ENCODE measurements at regions not wholly inside any gene's neighbourhood (a gene's known extent, or its start where the extent isn't known, plus 50 kb on each side); places are given as distances from the start of the nearest gene placed in this dataset.

DNA sequence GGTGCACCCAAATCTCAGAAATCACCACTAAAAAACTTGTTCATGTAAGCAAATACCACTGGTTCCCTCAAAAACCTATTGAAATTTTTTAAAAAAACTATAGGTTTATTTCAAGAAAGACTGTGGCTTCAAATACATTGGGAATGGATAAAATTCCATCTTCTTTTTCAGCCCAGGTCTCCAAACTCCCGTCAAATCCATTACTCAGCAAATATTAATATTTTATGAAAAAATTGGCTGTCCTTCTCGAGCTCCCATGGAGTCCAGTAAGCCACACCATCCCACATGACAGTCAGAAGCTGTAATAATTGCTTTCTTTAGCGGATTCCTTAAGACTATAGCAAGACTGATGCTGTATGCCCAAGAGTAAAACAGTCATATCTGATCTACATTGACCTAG lies 204.4 kb upstream of the DOK6 start:
- H3K36me3 ChIP-seq (ENCODE audit: control insufficient read depth, insufficient read depth, low read length) = no peaks in the 10 kb centered on the region
- H2BK15ac ChIP-seq (replicated peaks; ENCODE audit: low read depth) = no peak overlapping the region
- no CpG with 5 or more reads among the region's 3 CpGs for WGBS (ENCODE audit: extremely low coverage, insufficient coverage, low lambda C conversion rate)

DNA sequence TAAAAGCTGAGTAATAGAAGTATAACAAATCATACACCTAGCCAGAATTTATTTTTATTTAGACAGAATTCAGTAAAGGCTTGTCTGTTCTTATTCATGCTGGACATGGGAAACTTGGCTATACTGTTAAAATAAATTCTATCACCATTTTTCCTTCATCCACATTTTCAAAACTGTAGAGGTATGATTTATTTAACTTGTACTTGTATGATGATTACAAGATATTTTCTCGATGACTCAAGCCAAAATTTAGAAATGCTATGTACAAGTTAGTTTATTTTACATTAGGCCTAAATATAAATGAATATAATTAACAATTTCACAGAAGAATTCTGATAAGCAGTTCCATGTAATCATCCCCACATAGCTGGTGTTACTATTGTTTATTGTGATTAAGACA lies 194.8 kb upstream of the DOK6 start:
- no peak overlapping the region for H2BK120ac ChIP-seq (ENCODE audit: low read depth, low read length)
- DNase-seq = no peak
- no peak overlapping the region for H2BK15ac ChIP-seq (replicated peaks; ENCODE audit: low read depth)
- no peak overlapping the region for H4K5ac ChIP-seq (ENCODE audit: low read length)
- no peak overlapping the region for H3K18ac ChIP-seq (ENCODE audit: low read length)
- WGBS (ENCODE audit: extremely low coverage, insufficient coverage, low lambda C conversion rate) = no CpG with 5 or more reads among the region's 1 CpG
- H3K4me1 ChIP-seq (ENCODE audit: control insufficient read depth, low read depth, low read length) = no peaks in the 10 kb centered on the region
- no peak overlapping the region for H2BK5ac ChIP-seq (ENCODE audit: low read length)
- H3K27me3 ChIP-seq (ENCODE audit: insufficient read depth, low read length, poor library complexity) = no peaks in the 10 kb centered on the region
- H3K23ac ChIP-seq (ENCODE audit: low read length) = no peak overlapping the region
- no peak overlapping the region for H3K27ac ChIP-seq (ENCODE audit: low read depth, low read length)
- no peak overlapping the region for H3K56ac ChIP-seq (ENCODE audit: low read length)
- no peak overlapping the region for H3K4ac ChIP-seq (ENCODE audit: low read depth, low read length)
- no peak overlapping the region for H3K4me3 ChIP-seq (ENCODE audit: low read length)
- no peaks in the 10 kb centered on the region for H3K36me3 ChIP-seq (ENCODE audit: control insufficient read depth, insufficient read depth, low read length)
- no peak overlapping the region for H2AK5ac ChIP-seq (ENCODE audit: low read length)
- H3K9ac ChIP-seq (ENCODE audit: low read length) = no peak overlapping the region
- H3K79me1 ChIP-seq (ENCODE audit: low read length) = no peaks in the 10 kb centered on the region
- no peak overlapping the region for H3K4me2 ChIP-seq (ENCODE audit: low read length)
- no peak overlapping the region for H4K8ac ChIP-seq (ENCODE audit: low read depth, low read length)
- H3K79me2 ChIP-seq (ENCODE audit: control insufficient read depth, insufficient read depth, low read length) = no peaks in the 10 kb centered on the region

More for the DNA sequence above, 204.4 kb upstream of the DOK6 start:
- no peak overlapping the region for H3K27ac ChIP-seq (ENCODE audit: low read depth, low read length)
- H3K4me3 ChIP-seq (ENCODE audit: low read length) = no peak overlapping the region
- DNase-seq = no peak
- H2AK5ac ChIP-seq (ENCODE audit: low read length) = no peak overlapping the region
- no peak overlapping the region for H2BK120ac ChIP-seq (ENCODE audit: low read depth, low read length)
- no peak overlapping the region for H3K4me2 ChIP-seq (ENCODE audit: low read length)
- H3K4me1 ChIP-seq (ENCODE audit: control insufficient read depth, low read depth, low read length) = no peaks in the 10 kb centered on the region
- H3K56ac ChIP-seq (ENCODE audit: low read length) = no peak overlapping the region
- H4K8ac ChIP-seq (ENCODE audit: low read depth, low read length) = no peak overlapping the region
- no peak overlapping the region for H3K23ac ChIP-seq (ENCODE audit: low read length)
- no peaks in the 10 kb centered on the region for H3K27me3 ChIP-seq (ENCODE audit: insufficient read depth, low read length, poor library complexity)
- no peaks in the 10 kb centered on the region for H3K79me2 ChIP-seq (ENCODE audit: control insufficient read depth, insufficient read depth, low read length)
- H3K18ac ChIP-seq (ENCODE audit: low read length) = no peak overlapping the region
- H3K4ac ChIP-seq (ENCODE audit: low read depth, low read length) = no peak overlapping the region
- H3K9ac ChIP-seq (ENCODE audit: low read length) = no peak overlapping the region
- H2BK5ac ChIP-seq (ENCODE audit: low read length) = no peak overlapping the region
- no peak overlapping the region for H4K5ac ChIP-seq (ENCODE audit: low read length)
- H3K79me1 ChIP-seq (ENCODE audit: low read length) = no peaks in the 10 kb centered on the region

- Histone ChIP-seq H2BK5ac (ENCODE audit: low read length) (no peak overlapping the region), H3K27ac (ENCODE audit: low read depth, low read length) (no peak overlapping the region), H4K8ac (ENCODE audit: low read depth, low read length) (no peak overlapping the region), H2BK120ac (ENCODE audit: low read depth, low read length) (no peak overlapping the region), H3K23ac (ENCODE audit: low read length) (no peak overlapping the region), H3K79me2 (ENCODE audit: control insufficient read depth, insufficient read depth, low read length) (no peaks in the 10 kb centered on the region), H3K4me1 (ENCODE audit: control insufficient read depth, low read depth, low read length) (no peaks in the 10 kb centered on the region), H2AK5ac (ENCODE audit: low read length) (no peak overlapping the region), H3K27me3 (ENCODE audit: insufficient read depth, low read length, poor library complexity) (no peaks in the 10 kb centered on the region), H3K9ac (ENCODE audit: low read length) (no peak overlapping the region), H3K4ac (ENCODE audit: low read depth, low read length) (no peak overlapping the region), H3K56ac (ENCODE audit: low read length) (no peak overlapping the region), H3K4me2 (ENCODE audit: low read length) (no peak overlapping the region), H3K79me1 (ENCODE audit: low read length) (no peaks in the 10 kb centered on the region), H2BK15ac (replicated peaks; ENCODE audit: low read depth) (no peak overlapping the region), H3K36me3 (ENCODE audit: control insufficient read depth, insufficient read depth, low read length) (no peaks in the 10 kb centered on the region), H4K5ac (ENCODE audit: low read length) (no peak overlapping the region), H3K18ac (ENCODE audit: low read length) (no peak overlapping the region), H3K4me3 (ENCODE audit: low read length) (no peak overlapping the region)
- DNase-seq = no peak
- WGBS (ENCODE audit: extremely low coverage, insufficient coverage, low lambda C conversion rate) = 100% methylated on average over 1 of the region's 2 CpGs
These were observed 192.1 kb upstream of the DOK6 start for GRCh38 chr18:69208545-69208944.

DNA sequence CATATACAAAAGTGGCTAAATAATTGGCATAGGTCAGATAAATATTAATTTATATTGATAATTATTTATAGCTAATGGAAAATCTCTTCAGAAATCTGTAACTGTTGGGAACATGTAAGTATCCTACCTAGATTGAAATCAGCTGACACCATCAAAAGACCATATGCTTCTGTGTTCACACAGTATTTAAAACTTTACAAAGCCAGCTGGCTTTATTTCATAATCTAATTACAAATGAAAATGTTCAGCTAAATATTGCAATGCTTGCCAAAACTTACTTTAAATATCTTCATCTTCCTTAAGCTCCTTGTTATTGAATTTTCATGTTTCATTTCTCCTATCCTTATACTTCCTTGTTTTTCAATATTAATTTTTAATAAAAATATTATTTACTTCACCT lies 190.9 kb upstream of the DOK6 start:
- Histone ChIP-seq H3K79me1 (ENCODE audit: low read length) (no peaks in the 10 kb centered on the region), H2AK5ac (ENCODE audit: low read length) (no peak overlapping the region), H3K18ac (ENCODE audit: low read length) (no peak overlapping the region), H3K27ac (ENCODE audit: low read depth, low read length) (no peak overlapping the region), H2BK120ac (ENCODE audit: low read depth, low read length) (no peak overlapping the region), H3K27me3 (ENCODE audit: insufficient read depth, low read length, poor library complexity) (no peaks in the 10 kb centered on the region), H3K79me2 (ENCODE audit: control insufficient read depth, insufficient read depth, low read length) (no peaks in the 10 kb centered on the region), H3K56ac (ENCODE audit: low read length) (no peak overlapping the region), H4K5ac (ENCODE audit: low read length) (no peak overlapping the region), H3K4me1 (ENCODE audit: control insufficient read depth, low read depth, low read length) (no peaks in the 10 kb centered on the region), H3K36me3 (ENCODE audit: control insufficient read depth, insufficient read depth, low read length) (no peaks in the 10 kb centered on the region), H3K4ac (ENCODE audit: low read depth, low read length) (no peak overlapping the region), H4K8ac (ENCODE audit: low read depth, low read length) (no peak overlapping the region), H3K4me2 (ENCODE audit: low read length) (no peak overlapping the region), H2BK5ac (ENCODE audit: low read length) (no peak overlapping the region), H3K4me3 (ENCODE audit: low read length) (no peak overlapping the region), H3K9ac (ENCODE audit: low read length) (no peak overlapping the region), H3K23ac (ENCODE audit: low read length) (no peak overlapping the region), H2BK15ac (replicated peaks; ENCODE audit: low read depth) (no peak overlapping the region)
- no peak for DNase-seq

DNA sequence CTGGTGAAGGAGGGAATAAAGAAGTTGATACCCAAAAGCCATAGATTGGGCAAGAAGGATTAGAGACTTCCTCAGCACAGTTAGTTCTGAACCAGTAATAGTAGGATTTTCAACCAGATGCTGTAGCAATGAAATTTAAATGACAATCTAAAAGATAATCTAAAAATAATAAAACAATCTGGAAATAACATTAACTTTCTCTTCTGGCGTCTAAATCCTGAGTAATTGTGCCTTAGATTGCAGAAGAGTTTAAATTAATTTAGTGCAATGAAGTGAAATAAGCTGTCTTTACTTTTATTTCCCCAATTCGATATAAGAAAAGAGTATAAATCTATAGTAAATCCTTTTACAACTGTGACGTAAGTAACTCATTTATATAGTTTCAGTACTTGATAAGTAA lies 186.8 kb upstream of the DOK6 start:
- Histone ChIP-seq H3K9ac (ENCODE audit: low read length) (no peak overlapping the region), H3K27ac (ENCODE audit: low read depth, low read length) (no peak overlapping the region), H2AK5ac (ENCODE audit: low read length) (no peak overlapping the region), H4K8ac (ENCODE audit: low read depth, low read length) (no peak overlapping the region), H3K23ac (ENCODE audit: low read length) (no peak overlapping the region), H3K4me2 (ENCODE audit: low read length) (no peak overlapping the region), H3K27me3 (ENCODE audit: insufficient read depth, low read length, poor library complexity) (no peaks in the 10 kb centered on the region), H3K79me1 (ENCODE audit: low read length) (no peaks in the 10 kb centered on the region), H3K79me2 (ENCODE audit: control insufficient read depth, insufficient read depth, low read length) (no peaks in the 10 kb centered on the region), H3K4me3 (ENCODE audit: low read length) (no peak overlapping the region), H3K4me1 (ENCODE audit: control insufficient read depth, low read depth, low read length) (no peaks in the 10 kb centered on the region), H2BK120ac (ENCODE audit: low read depth, low read length) (no peak overlapping the region), H2BK15ac (replicated peaks; ENCODE audit: low read depth) (no peak overlapping the region), H2BK5ac (ENCODE audit: low read length) (no peak overlapping the region), H3K56ac (ENCODE audit: low read length) (no peak overlapping the region), H3K36me3 (ENCODE audit: control insufficient read depth, insufficient read depth, low read length) (no peaks in the 10 kb centered on the region), H4K5ac (ENCODE audit: low read length) (no peak overlapping the region), H3K18ac (ENCODE audit: low read length) (no peak overlapping the region), H3K4ac (ENCODE audit: low read depth, low read length) (no peak overlapping the region)
- no CpG with 5 or more reads among the region's 3 CpGs for WGBS (ENCODE audit: extremely low coverage, insufficient coverage, low lambda C conversion rate)
- no peak for DNase-seq

GRCh38 chr18:69215161-69215560 lies 185.5 kb upstream of the DOK6 start:
- no peaks in the 10 kb centered on the region for H3K36me3 ChIP-seq (ENCODE audit: control insufficient read depth, insufficient read depth, low read length)
- no peaks in the 10 kb centered on the region for H3K4me1 ChIP-seq (ENCODE audit: control insufficient read depth, low read depth, low read length)
- no peak overlapping the region for H3K27ac ChIP-seq (ENCODE audit: low read depth, low read length)
- no peak overlapping the region for H2AK5ac ChIP-seq (ENCODE audit: low read length)
- no peak overlapping the region for H4K5ac ChIP-seq (ENCODE audit: low read length)
- H3K79me2 ChIP-seq (ENCODE audit: control insufficient read depth, insufficient read depth, low read length) = no peaks in the 10 kb centered on the region
- H3K56ac ChIP-seq (ENCODE audit: low read length) = no peak overlapping the region
- H2BK5ac ChIP-seq (ENCODE audit: low read length) = no peak overlapping the region
- H3K4me3 ChIP-seq (ENCODE audit: low read length) = no peak overlapping the region
- WGBS (ENCODE audit: extremely low coverage, insufficient coverage, low lambda C conversion rate) = no CpG with 5 or more reads among the region's 1 CpG
- H3K4me2 ChIP-seq (ENCODE audit: low read length) = no peak overlapping the region
- no peak overlapping the region for H4K8ac ChIP-seq (ENCODE audit: low read depth, low read length)
- no peak overlapping the region for H3K4ac ChIP-seq (ENCODE audit: low read depth, low read length)
- no peak overlapping the region for H3K18ac ChIP-seq (ENCODE audit: low read length)
- no peak overlapping the region for H2BK15ac ChIP-seq (replicated peaks; ENCODE audit: low read depth)
- no peak overlapping the region for H2BK120ac ChIP-seq (ENCODE audit: low read depth, low read length)
- no peaks in the 10 kb centered on the region for H3K79me1 ChIP-seq (ENCODE audit: low read length)
- H3K23ac ChIP-seq (ENCODE audit: low read length) = no peak overlapping the region
- DNase-seq = no peak
- H3K9ac ChIP-seq (ENCODE audit: low read length) = no peak overlapping the region
- no peaks in the 10 kb centered on the region for H3K27me3 ChIP-seq (ENCODE audit: insufficient read depth, low read length, poor library complexity)
